ENCODE measurements at regions not wholly inside any gene's neighbourhood (a gene's known extent, or its start where the extent isn't known, plus 50 kb on each side); places are given as distances from the start of the nearest gene placed in this dataset.

DNA sequence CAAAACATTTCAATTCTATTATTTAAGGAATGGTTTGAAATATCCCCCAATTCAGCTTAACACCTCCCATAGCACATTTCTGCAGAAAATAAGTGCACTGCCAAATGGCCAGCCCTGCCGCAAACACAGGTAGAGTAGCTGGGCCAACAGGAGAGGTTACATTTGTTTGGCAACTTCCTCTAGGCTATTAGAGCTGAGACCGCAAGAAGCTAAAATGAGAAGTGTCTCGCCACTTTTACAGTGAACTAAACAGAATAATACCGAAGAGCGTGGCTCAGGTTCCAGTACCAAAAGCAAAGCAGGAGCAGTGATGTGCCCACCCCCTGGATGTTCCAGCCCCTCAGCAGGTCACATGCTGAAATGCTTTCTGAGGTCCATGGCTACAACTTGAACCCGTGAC lies 154.5 kb upstream of the PKN2 start:
- no peak overlapping the region for H3K27ac ChIP-seq (ENCODE audit: low read depth, low read length, severe bottlenecking)
- no peaks in the 10 kb centered on the region for H3K9me3 ChIP-seq (ENCODE audit: control insufficient read depth, low read length)
- H3K4me1 ChIP-seq (ENCODE audit: control insufficient read depth, insufficient read depth, low read length, poor library complexity, severe bottlenecking): no peaks in the 10 kb centered on the region
- WGBS, 2 experiments (ENCODE audit: insufficient coverage in 2 of 2): 98 to 100% methylated on average over 5 of the region's 6 CpGs
- H3K4me3 ChIP-seq (ENCODE audit: extremely low read depth, insufficient read depth, low read length, poor library complexity, severe bottlenecking): no peak overlapping the region
- no peaks in the 10 kb centered on the region for H3K36me3 ChIP-seq (ENCODE audit: control insufficient read depth, insufficient read depth, low read length)

DNA sequence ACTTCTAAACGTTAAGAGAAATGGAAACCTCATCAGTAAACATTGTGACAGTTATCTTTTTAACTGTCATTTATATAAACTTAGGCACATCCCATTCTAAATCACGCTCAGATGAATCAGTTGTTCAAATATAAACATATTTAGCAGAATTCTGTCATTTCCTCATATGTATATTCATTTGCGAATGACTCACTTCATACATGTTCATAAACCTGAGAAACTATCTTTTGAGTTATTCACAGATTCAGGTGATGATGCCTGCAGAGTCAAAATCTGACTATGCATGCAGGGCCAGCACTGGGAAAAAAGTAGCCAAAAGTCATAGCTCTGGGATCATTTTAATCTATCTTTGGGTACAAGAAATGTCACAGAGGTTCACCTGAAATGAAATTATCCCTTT lies 153.8 kb upstream of the PKN2 start:
- 90 to 100% methylated on average over 1 to 2 of the region's 3 CpGs for WGBS, 2 experiments (ENCODE audit: insufficient coverage in 2 of 2)
- no peaks in the 10 kb centered on the region for H3K4me1 ChIP-seq (ENCODE audit: control insufficient read depth, insufficient read depth, low read length, poor library complexity, severe bottlenecking)
- no peaks in the 10 kb centered on the region for H3K9me3 ChIP-seq (ENCODE audit: control insufficient read depth, low read length)
- no peak overlapping the region for H3K27ac ChIP-seq (ENCODE audit: low read depth, low read length, severe bottlenecking)
- H3K36me3 ChIP-seq (ENCODE audit: control insufficient read depth, insufficient read depth, low read length): no peaks in the 10 kb centered on the region
- H3K4me3 ChIP-seq (ENCODE audit: extremely low read depth, insufficient read depth, low read length, poor library complexity, severe bottlenecking): no peak overlapping the region

DNA sequence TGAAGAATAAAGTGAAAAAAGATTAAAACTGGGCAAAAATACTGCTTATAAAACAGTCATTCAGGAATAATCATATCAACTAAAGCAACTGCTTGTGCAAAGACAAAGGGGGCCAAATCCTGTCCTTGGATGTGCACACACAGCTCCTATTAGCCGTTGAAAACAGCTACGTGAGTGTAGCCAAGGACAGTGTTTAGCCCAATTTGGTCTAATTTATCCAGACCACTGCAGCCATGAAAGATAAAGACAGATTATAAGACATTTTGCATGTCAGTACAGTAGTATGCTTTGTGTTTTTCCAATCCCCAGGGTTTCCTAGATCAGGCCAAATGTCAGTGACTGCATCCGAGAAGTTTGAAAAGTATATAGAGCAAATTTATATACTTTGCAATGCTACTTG lies 146.3 kb upstream of the PKN2 start:
- H3K4me3 ChIP-seq (ENCODE audit: extremely low read depth, insufficient read depth, low read length, poor library complexity, severe bottlenecking): no peak overlapping the region
- H3K27ac ChIP-seq (ENCODE audit: low read depth, low read length, severe bottlenecking): no peak overlapping the region
- H3K36me3 ChIP-seq (ENCODE audit: control insufficient read depth, insufficient read depth, low read length): no peaks in the 10 kb centered on the region
- no peaks in the 10 kb centered on the region for H3K4me1 ChIP-seq (ENCODE audit: control insufficient read depth, insufficient read depth, low read length, poor library complexity, severe bottlenecking)
- no peaks in the 10 kb centered on the region for H3K9me3 ChIP-seq (ENCODE audit: control insufficient read depth, low read length)
- 90 to 100% methylated on average over 2 of the region's 3 CpGs for WGBS, 2 experiments (ENCODE audit: insufficient coverage in 2 of 2)

DNA sequence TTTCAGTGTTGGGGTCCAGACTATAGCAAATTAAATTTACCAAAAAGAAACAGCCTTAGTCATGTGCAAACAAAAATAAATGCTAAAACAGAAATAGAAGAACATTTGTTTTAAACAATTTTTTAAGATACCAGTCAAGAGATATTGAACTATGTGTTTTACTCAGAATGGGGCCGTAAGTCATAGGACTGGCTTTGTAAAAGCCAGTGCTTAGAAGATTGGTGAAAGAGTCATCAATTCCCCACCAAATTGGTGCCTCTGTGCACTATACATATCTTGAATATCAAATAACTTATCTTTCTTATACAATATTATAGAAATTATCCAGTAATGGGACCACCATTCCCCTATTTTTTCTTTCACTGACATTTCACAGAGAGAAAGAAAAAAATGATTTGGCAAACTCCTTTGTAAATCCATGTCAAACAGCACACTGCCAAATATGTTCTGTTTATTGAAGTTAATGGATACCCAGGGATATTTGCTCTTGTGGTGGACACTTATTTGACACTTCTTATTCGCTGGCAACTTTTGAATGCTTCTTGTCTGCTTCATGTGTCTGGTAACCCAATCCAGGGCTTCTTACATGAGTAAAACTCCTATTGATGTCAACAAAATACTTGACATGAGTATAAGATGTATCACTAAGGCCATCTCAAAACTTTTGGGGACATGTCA lies 145.7 kb upstream of the PKN2 start:
- Histone ChIP-seq H3K9me3 (ENCODE audit: control insufficient read depth, low read length) (no peaks in the 10 kb centered on the region), H3K4me3 (ENCODE audit: extremely low read depth, insufficient read depth, low read length, poor library complexity, severe bottlenecking) (no peak overlapping the region), H3K36me3 (ENCODE audit: control insufficient read depth, insufficient read depth, low read length) (no peaks in the 10 kb centered on the region), H3K27ac (ENCODE audit: low read depth, low read length, severe bottlenecking) (no peak overlapping the region), H3K4me1 (ENCODE audit: control insufficient read depth, insufficient read depth, low read length, poor library complexity, severe bottlenecking) (no peaks in the 10 kb centered on the region)
- WGBS, 2 experiments (ENCODE audit: insufficient coverage in 2 of 2): 100% methylated on average over 1 of the region's 2 CpGs; no CpG with 5 or more reads in 1 of the 2 experiments

DNA sequence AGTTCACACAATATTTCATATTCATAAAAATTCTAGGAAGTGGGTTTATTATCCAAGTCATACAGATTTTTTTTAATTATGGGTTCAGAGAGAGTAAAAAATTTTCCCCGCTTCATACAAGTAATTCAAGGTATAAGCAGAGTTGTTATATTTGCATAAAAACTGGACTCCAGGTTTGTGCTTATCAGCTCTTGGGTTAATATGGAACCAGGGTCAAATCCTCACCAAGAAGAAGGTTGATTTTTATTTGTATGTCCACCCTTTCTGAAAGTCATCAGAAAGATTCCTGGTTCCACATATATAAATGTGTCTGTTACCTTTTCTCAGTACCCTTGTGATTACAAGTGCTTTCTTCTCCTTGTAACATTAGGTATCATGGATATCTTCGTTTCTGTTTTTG lies 143.8 kb upstream of the PKN2 start:
- no peaks in the 10 kb centered on the region for H3K9me3 ChIP-seq (ENCODE audit: control insufficient read depth, low read length)
- H3K36me3 ChIP-seq (ENCODE audit: control insufficient read depth, insufficient read depth, low read length): no peaks in the 10 kb centered on the region
- no peaks in the 10 kb centered on the region for H3K4me1 ChIP-seq (ENCODE audit: control insufficient read depth, insufficient read depth, low read length, poor library complexity, severe bottlenecking)
- H3K27ac ChIP-seq (ENCODE audit: low read depth, low read length, severe bottlenecking): no peak overlapping the region
- H3K4me3 ChIP-seq (ENCODE audit: extremely low read depth, insufficient read depth, low read length, poor library complexity, severe bottlenecking): no peak overlapping the region
- WGBS, 2 experiments (ENCODE audit: insufficient coverage in 2 of 2): no CpG with 5 or more reads among the region's 2 CpGs

DNA sequence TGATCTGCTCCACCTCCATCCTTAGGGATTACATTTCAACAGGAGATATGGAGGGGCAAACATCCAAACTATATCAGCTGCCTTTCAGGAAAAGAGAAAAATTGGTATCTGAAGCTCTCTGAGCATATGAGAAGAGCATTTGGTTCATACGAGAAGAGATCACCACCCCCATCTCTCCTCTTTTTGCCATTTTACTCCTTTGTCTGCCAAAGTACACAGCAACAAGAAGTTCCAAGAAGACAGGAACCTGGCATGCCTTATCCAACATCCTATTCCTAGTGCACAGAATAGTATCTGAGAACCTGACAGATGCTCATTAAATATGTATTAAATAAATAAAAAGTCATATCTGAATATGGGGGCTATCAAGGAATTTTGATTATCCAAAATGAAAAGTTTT lies 142.5 kb upstream of the PKN2 start:
- Histone ChIP-seq H3K36me3 (ENCODE audit: control insufficient read depth, insufficient read depth, low read length) (no peaks in the 10 kb centered on the region), H3K9me3 (ENCODE audit: control insufficient read depth, low read length) (no peaks in the 10 kb centered on the region), H3K4me1 (ENCODE audit: control insufficient read depth, insufficient read depth, low read length, poor library complexity, severe bottlenecking) (no peaks in the 10 kb centered on the region), H3K4me3 (ENCODE audit: extremely low read depth, insufficient read depth, low read length, poor library complexity, severe bottlenecking) (no peak overlapping the region), H3K27ac (ENCODE audit: low read depth, low read length, severe bottlenecking) (no peak overlapping the region)
- WGBS, 2 experiments (ENCODE audit: insufficient coverage in 2 of 2): 63 to 83% methylated on average over 1 of the region's 1 CpG

DNA sequence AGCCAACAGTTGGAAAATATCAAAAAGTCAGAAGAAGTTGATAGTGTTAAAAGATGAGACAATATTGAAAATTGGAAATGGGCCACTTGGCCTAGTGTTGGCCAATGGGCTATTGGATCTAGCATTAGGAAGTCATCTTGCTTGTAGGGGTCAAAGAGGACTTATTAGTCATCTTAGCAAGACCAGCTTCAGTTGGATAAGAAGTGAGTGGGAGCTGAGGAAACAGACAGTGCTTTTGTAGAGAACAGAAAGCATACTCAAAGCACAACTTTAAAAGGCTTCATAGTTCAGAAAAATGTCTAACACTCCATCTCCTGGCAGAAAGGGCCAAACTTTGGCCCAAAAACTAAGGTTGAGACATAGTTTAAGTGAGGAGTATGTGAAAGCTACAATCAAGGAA lies 139.9 kb upstream of the PKN2 start:
- Histone ChIP-seq H3K4me3 (ENCODE audit: extremely low read depth, insufficient read depth, low read length, poor library complexity, severe bottlenecking) (no peak overlapping the region), H3K4me1 (ENCODE audit: control insufficient read depth, insufficient read depth, low read length, poor library complexity, severe bottlenecking) (no peaks in the 10 kb centered on the region), H3K27ac (ENCODE audit: low read depth, low read length, severe bottlenecking) (no peak overlapping the region), H3K9me3 (ENCODE audit: control insufficient read depth, low read length) (no peaks in the 10 kb centered on the region), H3K36me3 (ENCODE audit: control insufficient read depth, insufficient read depth, low read length) (no peaks in the 10 kb centered on the region)

DNA sequence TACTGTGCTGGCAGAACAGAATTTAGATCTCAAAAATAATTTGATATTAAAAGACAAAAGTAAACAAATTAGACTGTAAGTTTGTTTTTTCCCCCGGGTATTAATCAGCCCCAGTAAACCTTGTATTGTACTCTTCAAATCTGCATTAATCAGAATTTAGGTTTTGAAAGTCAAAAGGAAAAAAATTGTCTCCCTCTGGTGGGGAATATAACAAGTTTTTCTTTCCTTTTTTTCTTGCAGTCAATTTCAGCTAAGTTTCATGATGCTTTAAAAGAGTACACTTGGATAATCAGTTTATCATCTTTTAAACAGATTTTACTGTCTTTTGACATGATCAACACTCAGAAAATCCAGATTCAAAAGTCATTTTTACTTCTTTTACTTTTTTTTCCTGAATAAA lies 134.5 kb upstream of the PKN2 start:
- H3K36me3 ChIP-seq (ENCODE audit: control insufficient read depth, insufficient read depth, low read length): no peaks in the 10 kb centered on the region
- H3K4me3 ChIP-seq (ENCODE audit: extremely low read depth, insufficient read depth, low read length, poor library complexity, severe bottlenecking): no peak overlapping the region
- H3K27ac ChIP-seq (ENCODE audit: low read depth, low read length, severe bottlenecking): no peak overlapping the region
- WGBS, 2 experiments (ENCODE audit: insufficient coverage in 2 of 2): no CpG with 5 or more reads among the region's 1 CpG
- H3K4me1 ChIP-seq (ENCODE audit: control insufficient read depth, insufficient read depth, low read length, poor library complexity, severe bottlenecking): no peaks in the 10 kb centered on the region
- H3K9me3 ChIP-seq (ENCODE audit: control insufficient read depth, low read length): no peaks in the 10 kb centered on the region

DNA sequence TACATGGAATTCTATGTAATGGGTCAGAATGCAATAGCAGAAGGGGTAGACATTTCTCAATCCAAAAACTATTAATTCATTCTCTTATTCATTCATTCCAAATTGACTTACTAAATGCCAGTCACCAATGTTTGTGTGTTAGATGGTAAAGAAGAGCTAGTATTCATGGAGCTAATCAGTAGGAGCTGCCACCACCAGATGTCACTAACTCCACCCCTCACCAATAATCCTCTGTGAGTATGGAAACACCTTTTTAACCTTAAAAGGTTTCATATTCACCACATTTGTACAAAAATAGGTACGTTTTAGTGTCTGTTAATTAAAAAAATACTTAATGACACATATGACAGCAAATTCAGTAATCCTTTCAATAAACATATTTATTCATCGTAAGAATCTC lies 131.8 kb upstream of the PKN2 start:
- Histone ChIP-seq H3K36me3 (ENCODE audit: control insufficient read depth, insufficient read depth, low read length) (no peaks in the 10 kb centered on the region), H3K27ac (ENCODE audit: low read depth, low read length, severe bottlenecking) (no peak overlapping the region), H3K4me3 (ENCODE audit: extremely low read depth, insufficient read depth, low read length, poor library complexity, severe bottlenecking) (no peak overlapping the region), H3K4me1 (ENCODE audit: control insufficient read depth, insufficient read depth, low read length, poor library complexity, severe bottlenecking) (no peaks in the 10 kb centered on the region), H3K9me3 (ENCODE audit: control insufficient read depth, low read length) (no peaks in the 10 kb centered on the region)
- no CpG with 5 or more reads among the region's 2 CpGs for WGBS, 2 experiments (ENCODE audit: insufficient coverage in 2 of 2)

DNA sequence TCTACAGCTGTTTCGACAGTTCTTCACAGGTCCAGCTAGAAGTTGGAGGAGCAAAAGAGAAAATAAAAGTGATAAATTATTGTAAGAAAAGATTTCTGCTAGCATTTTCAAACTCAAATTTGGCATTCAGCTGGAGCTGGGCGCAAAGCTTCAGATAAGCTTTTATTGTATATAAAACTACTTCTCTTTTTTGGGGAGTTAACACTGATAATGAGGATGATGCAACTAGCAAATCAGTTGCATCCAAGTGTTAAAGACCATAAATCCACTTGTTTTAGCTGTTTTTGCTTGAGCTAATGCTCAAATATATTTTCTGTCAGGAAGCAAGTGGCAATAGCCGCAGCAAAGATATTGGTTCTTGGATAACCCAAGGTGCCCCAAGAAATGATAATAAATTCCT lies 127.1 kb upstream of the PKN2 start:
- WGBS, 2 experiments (ENCODE audit: insufficient coverage in 2 of 2): no CpG with 5 or more reads among the region's 3 CpGs
- H3K27ac ChIP-seq (ENCODE audit: low read depth, low read length, severe bottlenecking): no peak overlapping the region

DNA sequence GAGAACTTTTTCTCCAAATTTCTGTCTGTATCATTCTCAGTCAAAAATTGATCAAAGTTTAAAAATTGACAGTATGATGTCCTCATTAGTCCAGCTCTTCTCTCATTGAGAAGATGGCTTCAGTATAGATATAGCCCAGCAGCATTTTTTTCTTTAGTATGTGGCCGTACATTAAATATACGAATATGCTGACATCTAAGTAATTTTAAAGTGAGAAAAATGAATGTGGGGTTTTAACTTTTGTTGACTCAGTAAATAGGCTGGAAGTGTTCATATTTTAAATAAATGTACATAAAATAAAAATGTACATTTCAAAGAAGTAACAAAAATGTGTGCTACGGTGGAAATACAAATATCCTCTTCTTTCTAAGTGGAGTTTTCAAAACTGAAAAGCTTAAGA lies 123.5 kb upstream of the PKN2 start:
- Histone ChIP-seq H3K4me3 (ENCODE audit: extremely low read depth, insufficient read depth, low read length, poor library complexity, severe bottlenecking) (no peak overlapping the region), H3K4me1 (ENCODE audit: control insufficient read depth, insufficient read depth, low read length, poor library complexity, severe bottlenecking) (no peaks in the 10 kb centered on the region), H3K9me3 (ENCODE audit: control insufficient read depth, low read length) (no peaks in the 10 kb centered on the region), H3K27ac (ENCODE audit: low read depth, low read length, severe bottlenecking) (no peak overlapping the region), H3K36me3 (ENCODE audit: control insufficient read depth, insufficient read depth, low read length) (no peaks in the 10 kb centered on the region)
- WGBS, 2 experiments (ENCODE audit: insufficient coverage in 2 of 2): no CpG with 5 or more reads among the region's 3 CpGs

More for the DNA sequence above, 127.1 kb upstream of the PKN2 start:
- Histone ChIP-seq H3K9me3 (ENCODE audit: control insufficient read depth, low read length) (no peaks in the 10 kb centered on the region), H3K36me3 (ENCODE audit: control insufficient read depth, insufficient read depth, low read length) (no peaks in the 10 kb centered on the region), H3K4me1 (ENCODE audit: control insufficient read depth, insufficient read depth, low read length, poor library complexity, severe bottlenecking) (no peaks in the 10 kb centered on the region), H3K4me3 (ENCODE audit: extremely low read depth, insufficient read depth, low read length, poor library complexity, severe bottlenecking) (no peak overlapping the region)

All from mesodermal cell (in vitro differentiated cells).